C4-2B (cell line): ENCODE measurements at regions not wholly inside any gene's neighbourhood (a gene's known extent, or its start where the extent isn't known, plus 50 kb on each side); places are given as distances from the start of the nearest gene placed in this dataset.

Source experiments
- ZFX ChIP-seq: fragments of 450-650 bp; IDR thresholded peaks from 2 replicates; pipeline ENCODE4 v1.6.1; 2017
- TF ChIP-seq, protein P1 (sequence below): fragments of 450-650 bp; conservative IDR thresholded peaks from 2 replicates; pipeline ENCODE4 v1.5.1; 2017; ENCODE audit warnings: mild to moderate bottlenecking

DNA sequence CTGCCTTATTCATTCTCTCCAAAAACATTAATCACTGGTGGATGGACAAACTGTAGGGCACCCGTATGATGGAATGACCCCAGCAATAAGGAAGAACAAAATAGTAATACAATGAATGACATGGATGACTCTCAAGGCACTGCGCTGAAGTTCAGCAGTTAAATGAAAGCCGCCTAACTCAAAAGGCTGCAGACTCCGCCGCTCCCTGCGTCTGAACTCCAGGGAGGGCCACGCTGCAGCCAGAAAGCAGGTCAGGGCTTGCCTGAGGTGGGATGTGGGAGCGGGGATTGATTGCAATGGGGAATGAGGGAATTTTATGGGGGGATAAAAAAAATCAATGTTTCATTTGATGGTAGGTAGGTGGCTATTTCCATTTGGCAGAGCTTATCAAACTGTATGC is 86.5 kb upstream of the LAPTM4A start:
- TF ChIP-seq, protein P1, sequence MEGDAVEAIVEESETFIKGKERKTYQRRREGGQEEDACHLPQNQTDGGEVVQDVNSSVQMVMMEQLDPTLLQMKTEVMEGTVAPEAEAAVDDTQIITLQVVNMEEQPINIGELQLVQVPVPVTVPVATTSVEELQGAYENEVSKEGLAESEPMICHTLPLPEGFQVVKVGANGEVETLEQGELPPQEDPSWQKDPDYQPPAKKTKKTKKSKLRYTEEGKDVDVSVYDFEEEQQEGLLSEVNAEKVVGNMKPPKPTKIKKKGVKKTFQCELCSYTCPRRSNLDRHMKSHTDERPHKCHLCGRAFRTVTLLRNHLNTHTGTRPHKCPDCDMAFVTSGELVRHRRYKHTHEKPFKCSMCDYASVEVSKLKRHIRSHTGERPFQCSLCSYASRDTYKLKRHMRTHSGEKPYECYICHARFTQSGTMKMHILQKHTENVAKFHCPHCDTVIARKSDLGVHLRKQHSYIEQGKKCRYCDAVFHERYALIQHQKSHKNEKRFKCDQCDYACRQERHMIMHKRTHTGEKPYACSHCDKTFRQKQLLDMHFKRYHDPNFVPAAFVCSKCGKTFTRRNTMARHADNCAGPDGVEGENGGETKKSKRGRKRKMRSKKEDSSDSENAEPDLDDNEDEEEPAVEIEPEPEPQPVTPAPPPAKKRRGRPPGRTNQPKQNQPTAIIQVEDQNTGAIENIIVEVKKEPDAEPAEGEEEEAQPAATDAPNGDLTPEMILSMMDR, result no peak
- no peak for TF ChIP-seq ZFX
